Hepatocyte (in vitro differentiated cells): ENCODE measurements at regions not wholly inside any gene's neighbourhood (a gene's known extent, or its start where the extent isn't known, plus 50 kb on each side); places are given as distances from the start of the nearest gene placed in this dataset.
"Not testable (repeated sequence)": the region's sequence is repeated elsewhere in the genome, so short reads cannot be mapped to it uniquely, and the experiment has no call there.

Experiments used
- DNase-seq: peaks from one replicate; pipeline ENCODE4 v3.0.0-alpha.2; 2016; ENCODE audit warnings: low spot score
- H2AFZ ChIP-seq: fragments of 200-600 bp; sonication (generic); 2 replicates; pipeline ENCODE4 v1.6.0; 2016; ENCODE audit warnings: antibody characterized with exemption, mild to moderate bottlenecking
- H3K27ac ChIP-seq: fragments of 200-600 bp; sonication (generic); 2 replicates; pipeline ENCODE4 v1.5.1; 2016; ENCODE audit warnings: mild to moderate bottlenecking
- H3K27me3 ChIP-seq: fragments of 200-600 bp; sonication (generic); 2 replicates; pipeline ENCODE4 v1.6.1; 2016
- H3K36me3 ChIP-seq: fragments of 200-600 bp; sonication (generic); replicated peaks from 2 replicates; pipeline ENCODE4 v1.5.1; 2016; ENCODE audit warnings: low read depth; ENCODE audit not compliant: insufficient read depth
- H3K4me1 ChIP-seq: fragments of 200-600 bp; sonication (generic); 2 replicates; pipeline ENCODE4 v1.5.1; 2016; ENCODE audit warnings: mild to moderate bottlenecking, moderate library complexity; ENCODE audit not compliant: insufficient read depth
- H3K4me2 ChIP-seq: fragments of 200-600 bp; sonication (generic); 2 replicates; pipeline ENCODE4 v1.6.0; 2016
- H3K4me3 ChIP-seq: fragments of 200-600 bp; sonication (generic); 2 replicates; pipeline ENCODE4 v1.5.1; 2016; ENCODE audit warnings: mild to moderate bottlenecking
- H3K79me2 ChIP-seq: fragments of 200-600 bp; sonication (generic); 2 replicates; pipeline ENCODE4 v1.6.0; 2017; ENCODE audit warnings: mild to moderate bottlenecking
- H3K9me2 ChIP-seq: fragments of 200-600 bp; sonication (generic); replicated peaks from 2 replicates; pipeline ENCODE4 v1.6.0; 2017; ENCODE audit warnings: mild to moderate bottlenecking; ENCODE audit not compliant: insufficient read depth
- H3K9me3 ChIP-seq: fragments of 200-600 bp; sonication (generic); 2 replicates; pipeline ENCODE4 v1.5.1; 2016; ENCODE audit warnings: low read depth, mild to moderate bottlenecking
- H4K20me1 ChIP-seq: fragments of 200-600 bp; sonication (generic); 2 replicates; pipeline ENCODE4 v1.6.0; 2016; ENCODE audit warnings: mild to moderate bottlenecking; ENCODE audit not compliant: insufficient read depth, poor library complexity, severe bottlenecking
- CTCF ChIP-seq: fragments of 200-600 bp; sonication (generic); IDR thresholded peaks from 2 replicates; pipeline ENCODE4 v1.5.1; 2016; ENCODE audit warnings: antibody characterized with exemption, mild to moderate bottlenecking; ENCODE audit not compliant: poor library complexity
- EZH2 ChIP-seq: fragments of 200-600 bp; sonication (generic); IDR thresholded peaks from 2 replicates; pipeline ENCODE4 v1.6.1; 2016; ENCODE audit warnings: antibody characterized with exemption, mild to moderate bottlenecking, borderline replicate concordance
- EZH2phosphoT487 ChIP-seq: fragments of 200-600 bp; sonication (generic); IDR thresholded peaks from one replicate; pipeline ENCODE4 v1.6.1; 2018; ENCODE audit warnings: antibody characterized with exemption, mild to moderate bottlenecking, low read depth, moderate library complexity; ENCODE audit not compliant: unreplicated experiment, severe bottlenecking
- WGBS: methylation state at CpG from one replicate; pipeline ENCODE4 v1.1.6; 2016; ENCODE audit warnings: low lambda C conversion rate; ENCODE audit errors: missing lambda C conversion rate; 5-methylcytosine and 5-hydroxymethylcytosine counted together

GRCh38 chr16:35150805-35151312 lies 1691.4 kb downstream of the TP53TG3F start:
- TF ChIP-seq EZH2 (no peak), CTCF (no peak), EZH2phosphoT487 (no peak)
- Histone ChIP-seq H3K27me3 (no peaks in the 10 kb centered on the region), H3K79me2 (no peaks in the 10 kb centered on the region), H3K36me3 (no peaks in the 10 kb centered on the region), H3K27ac (no peak overlapping the region), H3K4me1 (no peaks in the 10 kb centered on the region), H3K9me2 (no peaks in the 10 kb centered on the region), H2AFZ (no peak overlapping the region), H3K4me3 (no peak overlapping the region), H3K4me2 (no peak overlapping the region), H4K20me1 (no peaks in the 10 kb centered on the region), H3K9me3 (no peaks in the 10 kb centered on the region)
- DNase-seq, result no peak
- 100% methylated on average over 1 of the region's 1 CpG for WGBS

DNA sequence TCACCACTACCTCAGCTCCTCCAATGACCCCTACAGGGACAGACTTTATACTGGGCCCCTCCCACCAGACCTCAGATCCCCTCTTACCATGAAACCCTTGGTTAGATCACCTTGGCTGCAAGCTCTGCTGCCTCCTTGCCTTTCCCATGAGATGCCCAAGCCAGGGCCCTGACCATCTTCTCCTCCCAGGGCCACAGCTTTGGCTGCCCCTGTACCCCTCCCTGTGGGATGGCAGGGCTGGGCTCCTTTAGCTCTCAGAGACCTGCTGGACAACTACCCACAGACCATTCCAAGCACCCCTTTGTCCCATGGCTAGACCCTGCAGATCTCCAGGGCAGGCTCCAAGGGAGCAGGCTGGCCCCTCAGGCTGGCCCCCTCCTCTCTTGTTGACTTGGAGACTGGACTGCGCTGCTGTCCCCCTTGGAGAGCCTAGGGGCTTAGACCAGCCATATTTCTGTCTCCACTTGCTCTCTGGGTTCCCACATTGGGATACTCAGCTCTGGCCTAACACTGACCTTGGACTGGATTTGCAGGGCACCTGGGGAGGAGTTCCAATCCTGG lies 1692.7 kb downstream of the TP53TG3F start:
- H3K4me2 ChIP-seq, result no peak overlapping the region
- H3K4me3 ChIP-seq, result no peak overlapping the region
- no peaks in the 10 kb centered on the region for H3K27me3 ChIP-seq
- H4K20me1 ChIP-seq, result no peaks in the 10 kb centered on the region
- H3K9me3 ChIP-seq, result no peaks in the 10 kb centered on the region
- no peaks in the 10 kb centered on the region for H3K79me2 ChIP-seq
- no peaks in the 10 kb centered on the region for H3K4me1 ChIP-seq
- no peaks in the 10 kb centered on the region for H3K36me3 ChIP-seq
- H3K9me2 ChIP-seq, result no peaks in the 10 kb centered on the region
- WGBS, result 17% methylated on average over 1 of the region's 1 CpG
- no peak for DNase-seq
- H2AFZ ChIP-seq, result no peak overlapping the region
- no peak overlapping the region for H3K27ac ChIP-seq
- TF ChIP-seq EZH2phosphoT487 (no peak), EZH2 (no peak), CTCF (no peak)

DNA sequence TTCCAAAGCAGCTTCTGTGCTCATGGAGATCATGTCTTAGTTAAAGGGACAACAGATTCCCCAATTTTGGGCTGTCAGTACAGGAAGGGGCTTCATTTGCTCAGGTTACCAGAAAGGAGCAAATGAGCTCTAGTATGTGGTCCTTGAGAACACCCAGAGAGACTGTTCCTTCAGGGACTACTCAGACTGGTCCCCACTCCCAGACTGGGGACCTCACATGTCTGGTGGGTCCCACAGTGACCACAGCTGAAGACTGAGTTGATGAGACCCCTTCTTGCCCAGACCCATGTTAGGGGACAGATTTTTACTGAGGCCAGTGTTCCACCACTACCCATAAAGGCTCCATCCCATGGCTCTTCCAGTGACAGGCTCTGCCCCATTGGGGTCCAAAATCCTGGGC lies 1695.2 kb downstream of the TP53TG3F start:
- Histone ChIP-seq H3K36me3 (no peaks in the 10 kb centered on the region), H3K79me2 (no peaks in the 10 kb centered on the region), H4K20me1 (no peaks in the 10 kb centered on the region), H2AFZ (no peak overlapping the region), H3K9me2 (no peaks in the 10 kb centered on the region), H3K4me1 (no peaks in the 10 kb centered on the region), H3K9me3 (no peaks in the 10 kb centered on the region), H3K4me3 (no peak overlapping the region), H3K4me2 (no peak overlapping the region), H3K27me3 (no peaks in the 10 kb centered on the region), H3K27ac (no peak overlapping the region)
- TF ChIP-seq EZH2phosphoT487 (no peak), CTCF (no peak), EZH2 (no peak)
- no peak for DNase-seq

DNA sequence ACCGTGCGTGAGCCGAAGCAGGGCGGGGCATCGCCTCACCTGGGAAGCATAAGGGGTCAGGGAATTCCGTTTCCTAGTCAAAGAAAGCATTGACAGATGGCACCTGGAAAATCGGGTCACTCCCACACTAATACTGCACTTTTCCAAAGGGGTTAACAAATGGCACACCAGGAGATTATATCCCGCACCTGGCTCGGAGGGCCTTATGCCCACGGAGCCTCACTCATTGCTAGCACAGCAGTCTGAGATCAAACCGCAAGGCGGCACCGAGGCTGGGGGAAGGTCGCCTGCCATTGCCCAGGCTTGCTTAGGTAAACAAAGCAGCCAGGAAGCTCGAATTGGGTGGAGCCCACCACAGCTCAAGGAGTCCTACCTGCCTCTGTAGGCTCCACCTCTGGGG lies 1698.1 kb downstream of the TP53TG3F start:
- H3K27me3 ChIP-seq, H2AFZ ChIP-seq, H3K9me2 ChIP-seq, H3K4me1 ChIP-seq, H3K4me2 ChIP-seq, H3K27ac ChIP-seq, H3K79me2 ChIP-seq, H3K4me3 ChIP-seq, H3K36me3 ChIP-seq, H3K9me3 ChIP-seq, H4K20me1 ChIP-seq, DNase-seq: not testable (repeated sequence)
- WGBS, result 75% methylated on average over 15 of the region's 15 CpGs

- H3K4me2 ChIP-seq, H3K27ac ChIP-seq, H2AFZ ChIP-seq, H3K9me3 ChIP-seq, H3K27me3 ChIP-seq, H4K20me1 ChIP-seq, H3K4me3 ChIP-seq, H3K79me2 ChIP-seq, DNase-seq, H3K36me3 ChIP-seq, H3K4me1 ChIP-seq, H3K9me2 ChIP-seq: not testable (repeated sequence)
- WGBS, result 96% methylated on average over 8 of the region's 14 CpGs
Measured at GRCh38 chr16:35169324-35169723, 1709.9 kb downstream of the TP53TG3F start.

DNA sequence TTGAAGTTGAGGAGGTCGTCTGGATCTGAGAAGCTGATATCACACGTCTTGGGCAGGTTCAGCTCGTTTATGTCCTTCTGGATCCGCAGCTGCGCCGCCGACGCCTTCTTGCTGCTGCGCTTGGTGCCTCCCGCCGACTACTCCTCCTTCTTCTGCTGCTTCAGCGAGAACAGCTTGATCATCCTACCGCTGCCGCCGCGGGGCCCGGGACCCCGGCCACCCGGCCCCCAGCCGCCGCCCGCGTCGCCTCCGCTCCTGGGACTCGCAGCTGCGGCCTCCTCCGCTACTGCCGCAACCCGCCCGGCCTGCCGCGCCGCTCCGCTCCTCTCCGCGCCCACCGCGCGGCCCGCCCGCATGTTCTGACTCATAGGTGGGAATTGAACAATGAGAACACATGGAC lies 1710.6 kb downstream of the TP53TG3F start:
- H3K27me3 ChIP-seq, H3K4me3 ChIP-seq, H3K4me1 ChIP-seq, DNase-seq, H3K27ac ChIP-seq, H3K36me3 ChIP-seq, H3K79me2 ChIP-seq, H2AFZ ChIP-seq, H4K20me1 ChIP-seq, H3K9me2 ChIP-seq, H3K9me3 ChIP-seq, H3K4me2 ChIP-seq: not testable (repeated sequence)
- 93% methylated on average over 10 of the region's 42 CpGs for WGBS
